ENCODE measurements at regions not wholly inside any gene's neighbourhood (a gene's known extent, or its start where the extent isn't known, plus 50 kb on each side); places are given as distances from the start of the nearest gene placed in this dataset.

DNA sequence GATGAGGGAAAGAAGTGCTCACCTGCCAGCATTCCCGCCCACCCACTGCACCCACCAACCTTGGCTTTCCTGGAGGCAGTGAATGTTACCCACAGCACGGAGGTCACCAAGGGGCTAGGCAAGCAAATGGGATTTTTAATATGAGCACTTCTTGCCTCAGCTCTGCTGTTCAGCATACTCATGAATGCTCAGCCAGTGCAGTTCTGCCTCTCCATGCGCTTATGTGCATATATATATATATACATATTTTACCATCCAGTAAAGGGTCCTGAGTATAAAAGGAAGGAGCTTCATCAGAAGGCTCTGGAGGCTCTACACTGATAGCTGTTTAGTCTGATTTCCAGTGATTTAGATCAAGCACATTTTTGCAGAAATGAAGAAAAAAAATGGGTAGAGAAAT, 366.9 kb downstream of the SIPA1L2 start:
- Mint-ChIP-seq H3K36me3 (ENCODE audit: low read depth) (no peaks in the 10 kb centered on the region), H3K27ac (no peak overlapping the region), H3K27me3 (ENCODE audit: insufficient read depth) (peaks cover 35% of the 10 kb centered on the region), H3K4me1 (peaks cover 37% of the 10 kb centered on the region), H3K9me3 (no peaks in the 10 kb centered on the region), H3K4me3 (no peak overlapping the region)
- H3K36me3 ChIP-seq (ENCODE audit: control insufficient read depth, insufficient read depth, low read length): no peaks in the 10 kb centered on the region
- no peak overlapping the region for H3K27ac ChIP-seq (ENCODE audit: low read depth, low read length)
- no peak for DNase-seq
- TF ChIP-seq, protein P1, sequence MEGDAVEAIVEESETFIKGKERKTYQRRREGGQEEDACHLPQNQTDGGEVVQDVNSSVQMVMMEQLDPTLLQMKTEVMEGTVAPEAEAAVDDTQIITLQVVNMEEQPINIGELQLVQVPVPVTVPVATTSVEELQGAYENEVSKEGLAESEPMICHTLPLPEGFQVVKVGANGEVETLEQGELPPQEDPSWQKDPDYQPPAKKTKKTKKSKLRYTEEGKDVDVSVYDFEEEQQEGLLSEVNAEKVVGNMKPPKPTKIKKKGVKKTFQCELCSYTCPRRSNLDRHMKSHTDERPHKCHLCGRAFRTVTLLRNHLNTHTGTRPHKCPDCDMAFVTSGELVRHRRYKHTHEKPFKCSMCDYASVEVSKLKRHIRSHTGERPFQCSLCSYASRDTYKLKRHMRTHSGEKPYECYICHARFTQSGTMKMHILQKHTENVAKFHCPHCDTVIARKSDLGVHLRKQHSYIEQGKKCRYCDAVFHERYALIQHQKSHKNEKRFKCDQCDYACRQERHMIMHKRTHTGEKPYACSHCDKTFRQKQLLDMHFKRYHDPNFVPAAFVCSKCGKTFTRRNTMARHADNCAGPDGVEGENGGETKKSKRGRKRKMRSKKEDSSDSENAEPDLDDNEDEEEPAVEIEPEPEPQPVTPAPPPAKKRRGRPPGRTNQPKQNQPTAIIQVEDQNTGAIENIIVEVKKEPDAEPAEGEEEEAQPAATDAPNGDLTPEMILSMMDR (conservative IDR thresholded peaks at IDR 0.05): no peak
- H3K4me3 ChIP-seq (ENCODE audit: low read length): no peak overlapping the region
- H3K4me1 ChIP-seq (ENCODE audit: control insufficient read depth, insufficient read depth, low read length): peaks cover 26% of the 10 kb centered on the region
- WGBS, 2 experiments (ENCODE audit: insufficient coverage in 1 of 2, insufficient read length in 1 of 2): 97% methylated on average over 2 of the region's 3 CpGs; no CpG with 5 or more reads in 1 of the 2 experiments
- no peak overlapping the region for H3K9ac ChIP-seq (ENCODE audit: extremely low read depth, low read length, poor library complexity, severe bottlenecking)
- peaks cover 12% of the 10 kb centered on the region for H3K27me3 ChIP-seq (ENCODE audit: control insufficient read depth, insufficient read depth, low read length, poor library complexity, severe bottlenecking)
- no peaks in the 10 kb centered on the region for H3K9me3 ChIP-seq (ENCODE audit: control insufficient read depth, low read length)

DNA sequence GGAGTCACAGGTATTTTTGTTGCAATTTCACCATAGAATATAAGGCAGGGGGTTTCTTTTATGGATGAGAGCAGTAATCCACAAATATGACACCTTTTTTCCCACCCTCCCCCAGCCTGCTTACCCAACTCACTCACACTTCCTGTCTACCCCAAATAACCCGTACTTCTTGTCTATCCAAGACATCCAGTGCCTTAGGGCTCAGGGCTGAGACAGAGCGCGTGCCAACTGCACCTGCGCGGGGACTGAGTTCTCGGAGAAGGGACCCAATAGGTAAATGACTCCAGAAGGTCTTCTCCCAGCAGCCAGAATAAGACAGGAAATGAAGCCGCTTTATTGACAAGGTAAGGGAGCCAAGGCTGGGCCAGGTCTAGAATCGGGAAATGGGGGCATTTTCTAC, 369.1 kb downstream of the SIPA1L2 start:
- WGBS, 2 experiments (ENCODE audit: insufficient coverage in 1 of 2, insufficient read length in 1 of 2): 93 to 96% methylated on average over 7 to 8 of the region's 8 CpGs
- peaks cover 46% of the 10 kb centered on the region for H3K27me3 Mint-ChIP-seq (ENCODE audit: insufficient read depth)
- peaks cover 37% of the 10 kb centered on the region for H3K4me1 Mint-ChIP-seq
- Histone ChIP-seq H3K36me3 (ENCODE audit: control insufficient read depth, insufficient read depth, low read length) (no peaks in the 10 kb centered on the region), H3K9me3 (ENCODE audit: control insufficient read depth, low read length) (no peaks in the 10 kb centered on the region), H3K4me3 (ENCODE audit: low read length) (no peak overlapping the region), H3K4me1 (ENCODE audit: control insufficient read depth, insufficient read depth, low read length) (peaks cover 26% of the 10 kb centered on the region), H3K27me3 (ENCODE audit: control insufficient read depth, insufficient read depth, low read length, poor library complexity, severe bottlenecking) (peaks cover 20% of the 10 kb centered on the region), H3K27ac (ENCODE audit: low read depth, low read length) (no peak overlapping the region), H3K9ac (ENCODE audit: extremely low read depth, low read length, poor library complexity, severe bottlenecking) (no peak overlapping the region)
- H3K36me3 Mint-ChIP-seq (ENCODE audit: low read depth): no peaks in the 10 kb centered on the region
- H3K4me3 Mint-ChIP-seq: no peak overlapping the region
- DNase-seq: no peak
- TF ChIP-seq, protein P1 (conservative IDR thresholded peaks at IDR 0.05): no peak
- H3K27ac Mint-ChIP-seq: no peak overlapping the region
- H3K9me3 Mint-ChIP-seq: no peaks in the 10 kb centered on the region

DNA sequence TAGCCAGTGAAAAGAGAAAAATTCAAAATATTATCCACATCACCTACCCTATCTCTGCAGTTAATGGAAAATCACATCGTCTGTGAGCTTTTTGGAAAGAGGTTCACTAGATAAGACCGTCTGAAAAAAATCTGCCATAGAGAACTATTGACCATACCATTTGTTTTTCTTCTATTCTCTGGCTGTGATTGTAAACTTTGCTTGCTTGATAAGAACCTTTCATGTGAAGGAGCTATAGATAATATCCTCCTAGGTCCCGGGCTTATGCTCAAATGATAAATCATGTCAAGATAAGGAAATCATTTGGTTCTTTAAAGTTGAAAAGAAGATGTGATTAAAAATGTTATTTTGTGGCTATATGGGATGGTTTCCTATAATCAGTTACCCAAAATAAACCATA, 369.9 kb downstream of the SIPA1L2 start:
- Histone ChIP-seq H3K27ac (ENCODE audit: low read depth, low read length) (no peak overlapping the region), H3K27me3 (ENCODE audit: control insufficient read depth, insufficient read depth, low read length, poor library complexity, severe bottlenecking) (peaks cover 20% of the 10 kb centered on the region), H3K36me3 (ENCODE audit: control insufficient read depth, insufficient read depth, low read length) (no peaks in the 10 kb centered on the region), H3K4me1 (ENCODE audit: control insufficient read depth, insufficient read depth, low read length) (peaks cover 23% of the 10 kb centered on the region), H3K4me3 (ENCODE audit: low read length) (no peak overlapping the region), H3K9me3 (ENCODE audit: control insufficient read depth, low read length) (no peaks in the 10 kb centered on the region), H3K9ac (ENCODE audit: extremely low read depth, low read length, poor library complexity, severe bottlenecking) (no peak overlapping the region)
- Mint-ChIP-seq H3K4me1 (peaks cover 37% of the 10 kb centered on the region), H3K9me3 (no peaks in the 10 kb centered on the region), H3K4me3 (no peak overlapping the region), H3K27ac (no peak overlapping the region), H3K27me3 (ENCODE audit: insufficient read depth) (peaks cover 46% of the 10 kb centered on the region), H3K36me3 (ENCODE audit: low read depth) (no peaks in the 10 kb centered on the region)
- TF ChIP-seq, protein P1 (conservative IDR thresholded peaks at IDR 0.05): no peak
- no peak for DNase-seq
- WGBS, 2 experiments (ENCODE audit: insufficient coverage in 1 of 2, insufficient read length in 1 of 2): 32% methylated on average over 3 of the region's 3 CpGs; no CpG with 5 or more reads in 1 of the 2 experiments

Data from endodermal cell (in vitro differentiated cells).